Dedifferentiated amniotic fluid mesenchymal stem cell (primary cell): ENCODE measurements at regions not wholly inside any gene's neighbourhood (a gene's known extent, or its start where the extent isn't known, plus 50 kb on each side); places are given as distances from the start of the nearest gene placed in this dataset.
"Not testable (repeated sequence)": the region's sequence is repeated elsewhere in the genome, so short reads cannot be mapped to it uniquely, and the experiment has no call there.

Experiments used
- DNase-seq: peaks from one replicate; pipeline ENCODE4 v3.0.0-alpha.2; 2016; ENCODE audit errors: extremely low spot score

GRCh38 chr4:126969360-126970235, 663.2 kb upstream of the INTU start:
- no peak for DNase-seq

DNA sequence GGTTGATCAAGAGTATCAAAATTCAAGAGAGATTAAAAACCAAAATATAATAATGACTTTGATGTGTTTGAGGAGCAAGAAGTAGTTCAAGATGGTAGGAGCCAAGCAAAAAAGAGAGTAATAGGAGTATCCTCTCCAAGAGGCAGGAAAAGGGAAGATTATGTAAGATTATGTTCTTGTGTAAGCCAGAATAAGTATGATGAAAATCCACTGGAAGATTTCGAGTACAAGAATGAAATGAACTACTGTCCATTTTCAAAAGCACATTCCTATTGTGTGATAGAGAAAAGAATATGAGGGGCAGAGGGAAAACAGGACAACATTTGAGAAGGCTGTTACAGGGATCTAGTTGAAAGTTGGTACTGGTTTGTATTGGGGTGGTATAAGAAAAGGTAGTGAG, 659.6 kb upstream of the INTU start:
- no peak for DNase-seq

GRCh38 chr4:126976850-126977632, 655.7 kb upstream of the INTU start:
- DNase-seq = no peak

- DNase-seq = no peak
Measured at GRCh38 chr4:126986005-126986404, 646.8 kb upstream of the INTU start.

- DNase-seq = no peak
Measured at GRCh38 chr4:126986828-126987227, 645.9 kb upstream of the INTU start.

DNA sequence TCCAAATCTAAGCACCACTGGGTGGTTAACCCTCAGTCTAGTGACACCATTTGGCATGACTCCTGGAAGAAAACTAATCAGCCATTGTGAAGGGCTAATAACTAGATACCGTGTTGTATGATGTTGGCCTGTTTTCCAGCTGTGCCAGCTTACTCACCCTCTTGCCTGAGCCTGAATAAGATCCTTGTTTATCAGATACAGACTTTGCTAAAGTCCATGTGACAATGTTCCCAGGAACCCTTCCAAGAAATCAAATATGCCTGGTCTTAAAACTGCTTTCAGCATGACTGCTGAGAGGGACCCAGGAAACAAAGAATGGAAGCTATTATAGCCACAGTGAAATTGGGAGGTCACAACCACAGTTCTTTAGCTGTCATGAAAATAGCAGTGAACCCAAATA, 640.8 kb upstream of the INTU start:
- peak; percentile 51 for DNase-seq

GRCh38 chr4:126992910-126993309, 639.8 kb upstream of the INTU start:
- DNase-seq = no peak

DNA sequence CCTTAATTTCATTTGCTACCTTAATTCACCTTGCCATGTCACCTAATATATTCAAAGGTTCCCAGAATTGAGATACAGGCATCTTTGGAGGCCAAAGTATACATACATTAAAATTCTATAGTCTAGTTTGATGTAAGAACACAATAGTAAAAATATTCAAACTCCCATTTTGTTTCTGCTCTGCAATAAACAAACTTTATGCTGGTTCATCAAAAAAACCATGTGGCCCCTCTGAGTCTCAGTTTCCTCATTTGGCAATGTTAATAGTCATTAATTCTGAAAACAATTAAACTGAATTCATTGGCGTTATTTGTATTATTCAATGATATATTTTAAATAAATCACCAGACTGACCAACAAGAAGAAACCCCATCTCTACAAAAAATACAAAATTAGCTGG, 639.4 kb upstream of the INTU start:
- no peak for DNase-seq

- no peak for DNase-seq
Measured at GRCh38 chr4:126995235-126995634, 637.5 kb upstream of the INTU start.

- no peak for DNase-seq
Measured at GRCh38 chr4:127000110-127000509, 632.6 kb upstream of the INTU start.

DNA sequence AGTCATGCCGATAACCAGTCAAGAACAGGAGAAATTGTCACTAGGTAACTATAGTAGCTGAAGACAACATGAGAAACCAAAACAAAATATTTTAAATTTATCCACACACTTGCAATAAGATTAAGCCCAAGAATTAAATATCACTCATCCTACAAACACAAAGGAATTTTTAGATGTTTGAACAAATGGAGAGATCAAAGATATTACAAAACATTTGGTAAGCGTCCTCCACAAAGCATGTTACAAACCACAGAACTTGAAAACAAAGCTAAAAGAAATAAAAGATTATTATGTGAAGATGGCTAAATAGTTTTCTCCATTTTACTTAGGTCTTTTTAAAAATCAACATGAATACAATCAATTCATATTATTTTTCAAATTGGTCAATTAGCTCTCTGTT, 631.9 kb upstream of the INTU start:
- no peak for DNase-seq

- DNase-seq = no peak
Measured at GRCh38 chr4:127001933-127002332, 630.8 kb upstream of the INTU start.

GRCh38 chr4:127006446-127006877, 626.3 kb upstream of the INTU start:
- DNase-seq = no peak

GRCh38 chr4:127007305-127007704, 625.5 kb upstream of the INTU start:
- no peak for DNase-seq

DNA sequence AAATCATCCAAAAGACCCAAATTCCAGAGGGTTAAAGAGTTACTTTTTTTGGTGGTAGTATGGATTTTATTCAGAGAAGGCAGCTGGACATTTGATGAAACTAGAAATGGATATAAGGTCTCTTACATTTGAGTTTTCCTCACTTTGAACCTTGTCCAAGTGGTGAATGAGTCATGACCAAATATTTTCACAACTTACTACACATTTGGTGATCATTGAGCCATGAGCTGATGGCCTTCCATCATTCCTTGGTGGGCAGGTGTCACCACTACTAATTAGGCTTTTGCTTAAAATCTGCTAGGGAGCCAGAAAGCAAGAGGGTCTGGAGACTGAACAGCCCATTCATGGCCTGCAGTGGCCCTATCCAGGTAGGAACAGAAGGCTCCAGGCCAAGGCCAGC, 620.2 kb upstream of the INTU start:
- no peak for DNase-seq

DNA sequence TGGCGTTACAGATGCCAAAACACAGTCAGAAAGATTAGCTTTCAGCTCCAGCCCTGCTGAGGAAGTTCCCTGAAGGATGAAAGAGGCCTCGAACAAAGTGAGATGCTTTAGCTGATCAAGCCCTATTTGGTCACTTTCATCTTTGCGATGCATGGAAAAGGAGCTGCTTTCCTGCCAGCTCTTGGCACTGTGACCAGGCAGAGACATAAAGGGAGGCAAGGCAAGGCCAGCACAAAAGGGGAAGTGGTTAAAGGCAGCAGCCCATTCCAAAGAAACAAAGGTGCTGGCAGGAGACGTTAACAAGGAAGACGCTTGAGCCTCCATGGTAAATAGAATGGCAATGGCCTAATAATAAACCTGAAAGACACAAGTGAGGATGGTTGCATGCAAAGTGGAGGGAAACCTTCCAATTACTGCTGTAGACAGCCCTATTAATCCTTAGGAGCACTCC, 617.1 kb upstream of the INTU start:
- no peak for DNase-seq

DNA sequence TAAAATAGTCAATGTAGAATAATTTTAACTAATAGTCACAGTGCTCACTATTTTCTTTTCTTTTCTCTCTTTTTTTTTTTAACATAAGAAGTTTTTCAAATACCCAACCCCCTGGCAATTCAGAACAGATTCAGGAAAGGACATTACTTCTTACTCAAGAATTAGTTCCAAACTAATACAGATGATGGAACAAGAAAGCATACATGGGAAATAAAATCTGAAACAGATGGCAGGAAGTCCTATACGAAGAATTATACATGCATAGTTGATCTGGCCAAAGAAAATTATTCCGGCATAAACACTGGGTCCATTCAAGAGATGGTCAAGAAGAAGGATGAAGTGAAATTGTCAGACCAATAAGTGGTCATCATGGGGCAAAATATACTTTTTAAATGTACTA, 614.4 kb upstream of the INTU start:
- DNase-seq = no peak

GRCh38 chr4:127020831-127021230, 611.9 kb upstream of the INTU start:
- DNase-seq = not testable (repeated sequence)

- no peak for DNase-seq
Measured at GRCh38 chr4:127036296-127036695, 596.5 kb upstream of the INTU start.

DNA sequence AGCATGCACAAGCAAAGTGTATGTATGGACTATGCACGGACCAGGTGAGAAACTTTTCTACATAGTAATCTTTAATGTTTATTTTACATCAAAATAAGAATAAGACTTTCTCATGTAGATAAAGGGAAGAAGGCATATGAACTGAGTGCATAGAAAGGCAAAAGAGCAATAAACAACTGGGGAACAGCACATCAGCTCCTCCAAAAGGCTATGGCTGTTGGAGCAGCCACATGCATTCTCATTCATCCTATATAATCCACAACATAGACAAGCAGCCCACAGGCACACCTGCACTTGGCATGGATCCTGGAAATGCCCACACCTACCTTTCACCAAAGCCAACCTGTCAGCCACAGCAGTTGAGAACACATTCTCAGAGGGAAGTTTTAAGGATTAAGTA, 586.9 kb upstream of the INTU start:
- DNase-seq = no peak

DNA sequence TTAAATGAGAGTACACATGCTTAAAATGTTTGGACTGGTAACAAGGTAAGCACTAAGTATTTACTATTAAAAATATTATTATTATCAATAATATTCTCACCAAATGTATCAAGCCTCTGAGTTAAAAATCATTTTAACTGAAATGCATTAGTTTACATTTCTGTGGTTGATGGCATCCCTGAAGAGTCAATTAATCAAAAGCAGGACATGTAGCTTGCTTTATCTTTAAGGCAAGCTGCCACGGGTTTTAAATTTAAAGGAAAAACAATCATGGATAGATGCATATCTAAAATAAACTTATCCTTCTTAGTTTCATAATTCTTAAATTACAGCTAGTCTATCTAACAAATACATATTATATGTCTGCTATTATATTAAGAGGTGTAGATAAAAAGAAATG, 584.8 kb upstream of the INTU start:
- no peak for DNase-seq

DNA sequence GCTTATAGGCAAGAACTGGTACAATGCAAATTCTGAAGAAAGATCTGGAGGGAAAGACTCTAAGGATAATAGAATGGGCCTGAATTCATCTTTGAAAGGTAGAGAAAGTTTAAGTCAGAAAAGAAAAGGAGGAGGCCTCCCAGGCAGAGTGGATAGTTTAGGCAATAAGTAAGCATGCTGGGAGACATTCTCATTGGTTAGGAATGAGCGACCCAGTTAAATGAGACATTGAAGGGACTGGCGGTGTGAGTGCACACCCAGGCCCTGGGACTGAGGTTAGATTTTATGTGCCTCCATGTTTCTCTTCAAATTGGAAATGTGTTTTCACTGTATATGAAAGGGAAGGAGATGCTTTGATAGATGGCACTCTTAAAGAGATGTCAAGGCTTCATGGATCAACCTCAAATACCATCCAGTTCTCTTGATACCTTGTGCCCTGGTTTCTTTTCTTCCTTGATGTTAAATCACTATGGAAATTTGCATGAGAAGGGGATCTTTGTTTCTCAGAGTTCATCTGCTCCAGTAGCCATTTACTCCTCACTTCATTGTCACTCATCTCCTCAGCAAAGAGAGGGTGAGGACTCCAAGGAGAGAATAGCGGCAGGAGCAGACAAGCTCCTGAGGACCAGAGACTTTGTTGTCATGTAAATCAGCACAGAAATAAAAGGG, 584.2 kb upstream of the INTU start:
- DNase-seq = no peak
